ENCODE measurements at regions not wholly inside any gene's neighbourhood (a gene's known extent, or its start where the extent isn't known, plus 50 kb on each side); places are given as distances from the start of the nearest gene placed in this dataset.

DNA sequence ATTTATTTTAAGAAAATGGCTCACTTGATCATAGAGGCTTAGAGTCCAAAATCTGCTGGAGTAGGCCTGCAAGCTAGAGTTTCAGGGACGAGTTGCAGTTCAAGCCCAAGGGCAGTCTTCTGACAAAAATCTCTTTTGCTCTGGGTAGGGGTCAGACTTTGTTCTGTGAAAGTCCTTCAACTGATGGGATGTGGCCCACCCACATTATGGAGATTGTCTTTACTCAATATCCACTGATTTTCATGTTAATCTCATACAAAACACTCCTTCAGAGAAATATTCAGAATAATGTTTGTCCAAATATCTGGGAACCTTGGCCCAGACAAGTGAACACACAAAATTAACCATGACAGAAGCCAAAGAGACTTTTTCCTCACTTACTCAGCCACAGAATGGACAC, 98.6 kb upstream of the RSPO3 start:
- ATAC-seq (no peak), DNase-seq (ENCODE audit: low spot score) (no peak)
- Histone ChIP-seq H4K20me1 (replicated peaks; ENCODE audit: insufficient read depth) (no peaks in the 10 kb centered on the region), H3K36me3 (ENCODE audit: insufficient read depth) (no peaks in the 10 kb centered on the region), H3K27me3 (ENCODE audit: insufficient read depth) (no peaks in the 10 kb centered on the region), H3K27ac (ENCODE audit: low read depth) (no peak overlapping the region), H3F3A (replicated peaks; ENCODE audit: low read depth) (no peaks in the 10 kb centered on the region), H3K4me3 (no peak overlapping the region), H3K9me2 (ENCODE audit: insufficient read depth) (no peaks in the 10 kb centered on the region; the same call in 1 of the 2 replicates), H3K4me1 (ENCODE audit: insufficient read depth) (peaks cover 14% of the 10 kb centered on the region), H2AFZ (no peak overlapping the region), H3K79me2 (replicated peaks; ENCODE audit: insufficient read depth) (no peaks in the 10 kb centered on the region), H3K4me2 (no peak overlapping the region)
- Mint-ChIP-seq H3K9me3 (no peaks in the 10 kb centered on the region), H3K27ac (no peak overlapping the region), H3K27me3 (ENCODE audit: insufficient read depth, low read depth, poor library complexity) (no peaks in the 10 kb centered on the region), H3K4me1 (peaks cover 3% of the 10 kb centered on the region; the same call in 2 of the 3 replicates), H3K4me3 (no peak overlapping the region), H3K36me3 (ENCODE audit: low read depth) (no peaks in the 10 kb centered on the region)
- TF ChIP-seq EZH2phosphoT487 (IDR thresholded peaks at IDR 0.05; ENCODE audit: unreplicated experiment) (no peak), EZH2 (IDR thresholded peaks at IDR 0.05; ENCODE audit: low read depth, unreplicated experiment) (no peak), ZNF331 (CRISPR knock-in tag; IDR thresholded peaks at IDR 0.05; ENCODE audit: low read depth) (no peak), STAT1 (IDR thresholded peaks at IDR 0.05; ENCODE audit: unreplicated experiment) (no peak), JUNB (IDR thresholded peaks at IDR 0.05; ENCODE audit: unreplicated experiment) (no peak), POLR2AphosphoS5 (IDR thresholded peaks at IDR 0.05; ENCODE audit: low read depth) (no peak), CREB1 (CRISPR knock-in tag; IDR thresholded peaks at IDR 0.05; ENCODE audit: low read depth) (no peak)
- TF ChIP-seq, protein P1, sequence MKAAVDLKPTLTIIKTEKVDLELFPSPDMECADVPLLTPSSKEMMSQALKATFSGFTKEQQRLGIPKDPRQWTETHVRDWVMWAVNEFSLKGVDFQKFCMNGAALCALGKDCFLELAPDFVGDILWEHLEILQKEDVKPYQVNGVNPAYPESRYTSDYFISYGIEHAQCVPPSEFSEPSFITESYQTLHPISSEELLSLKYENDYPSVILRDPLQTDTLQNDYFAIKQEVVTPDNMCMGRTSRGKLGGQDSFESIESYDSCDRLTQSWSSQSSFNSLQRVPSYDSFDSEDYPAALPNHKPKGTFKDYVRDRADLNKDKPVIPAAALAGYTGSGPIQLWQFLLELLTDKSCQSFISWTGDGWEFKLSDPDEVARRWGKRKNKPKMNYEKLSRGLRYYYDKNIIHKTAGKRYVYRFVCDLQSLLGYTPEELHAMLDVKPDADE (IDR thresholded peaks at IDR 0.05) = no peak
- TF ChIP-seq, protein P2, sequence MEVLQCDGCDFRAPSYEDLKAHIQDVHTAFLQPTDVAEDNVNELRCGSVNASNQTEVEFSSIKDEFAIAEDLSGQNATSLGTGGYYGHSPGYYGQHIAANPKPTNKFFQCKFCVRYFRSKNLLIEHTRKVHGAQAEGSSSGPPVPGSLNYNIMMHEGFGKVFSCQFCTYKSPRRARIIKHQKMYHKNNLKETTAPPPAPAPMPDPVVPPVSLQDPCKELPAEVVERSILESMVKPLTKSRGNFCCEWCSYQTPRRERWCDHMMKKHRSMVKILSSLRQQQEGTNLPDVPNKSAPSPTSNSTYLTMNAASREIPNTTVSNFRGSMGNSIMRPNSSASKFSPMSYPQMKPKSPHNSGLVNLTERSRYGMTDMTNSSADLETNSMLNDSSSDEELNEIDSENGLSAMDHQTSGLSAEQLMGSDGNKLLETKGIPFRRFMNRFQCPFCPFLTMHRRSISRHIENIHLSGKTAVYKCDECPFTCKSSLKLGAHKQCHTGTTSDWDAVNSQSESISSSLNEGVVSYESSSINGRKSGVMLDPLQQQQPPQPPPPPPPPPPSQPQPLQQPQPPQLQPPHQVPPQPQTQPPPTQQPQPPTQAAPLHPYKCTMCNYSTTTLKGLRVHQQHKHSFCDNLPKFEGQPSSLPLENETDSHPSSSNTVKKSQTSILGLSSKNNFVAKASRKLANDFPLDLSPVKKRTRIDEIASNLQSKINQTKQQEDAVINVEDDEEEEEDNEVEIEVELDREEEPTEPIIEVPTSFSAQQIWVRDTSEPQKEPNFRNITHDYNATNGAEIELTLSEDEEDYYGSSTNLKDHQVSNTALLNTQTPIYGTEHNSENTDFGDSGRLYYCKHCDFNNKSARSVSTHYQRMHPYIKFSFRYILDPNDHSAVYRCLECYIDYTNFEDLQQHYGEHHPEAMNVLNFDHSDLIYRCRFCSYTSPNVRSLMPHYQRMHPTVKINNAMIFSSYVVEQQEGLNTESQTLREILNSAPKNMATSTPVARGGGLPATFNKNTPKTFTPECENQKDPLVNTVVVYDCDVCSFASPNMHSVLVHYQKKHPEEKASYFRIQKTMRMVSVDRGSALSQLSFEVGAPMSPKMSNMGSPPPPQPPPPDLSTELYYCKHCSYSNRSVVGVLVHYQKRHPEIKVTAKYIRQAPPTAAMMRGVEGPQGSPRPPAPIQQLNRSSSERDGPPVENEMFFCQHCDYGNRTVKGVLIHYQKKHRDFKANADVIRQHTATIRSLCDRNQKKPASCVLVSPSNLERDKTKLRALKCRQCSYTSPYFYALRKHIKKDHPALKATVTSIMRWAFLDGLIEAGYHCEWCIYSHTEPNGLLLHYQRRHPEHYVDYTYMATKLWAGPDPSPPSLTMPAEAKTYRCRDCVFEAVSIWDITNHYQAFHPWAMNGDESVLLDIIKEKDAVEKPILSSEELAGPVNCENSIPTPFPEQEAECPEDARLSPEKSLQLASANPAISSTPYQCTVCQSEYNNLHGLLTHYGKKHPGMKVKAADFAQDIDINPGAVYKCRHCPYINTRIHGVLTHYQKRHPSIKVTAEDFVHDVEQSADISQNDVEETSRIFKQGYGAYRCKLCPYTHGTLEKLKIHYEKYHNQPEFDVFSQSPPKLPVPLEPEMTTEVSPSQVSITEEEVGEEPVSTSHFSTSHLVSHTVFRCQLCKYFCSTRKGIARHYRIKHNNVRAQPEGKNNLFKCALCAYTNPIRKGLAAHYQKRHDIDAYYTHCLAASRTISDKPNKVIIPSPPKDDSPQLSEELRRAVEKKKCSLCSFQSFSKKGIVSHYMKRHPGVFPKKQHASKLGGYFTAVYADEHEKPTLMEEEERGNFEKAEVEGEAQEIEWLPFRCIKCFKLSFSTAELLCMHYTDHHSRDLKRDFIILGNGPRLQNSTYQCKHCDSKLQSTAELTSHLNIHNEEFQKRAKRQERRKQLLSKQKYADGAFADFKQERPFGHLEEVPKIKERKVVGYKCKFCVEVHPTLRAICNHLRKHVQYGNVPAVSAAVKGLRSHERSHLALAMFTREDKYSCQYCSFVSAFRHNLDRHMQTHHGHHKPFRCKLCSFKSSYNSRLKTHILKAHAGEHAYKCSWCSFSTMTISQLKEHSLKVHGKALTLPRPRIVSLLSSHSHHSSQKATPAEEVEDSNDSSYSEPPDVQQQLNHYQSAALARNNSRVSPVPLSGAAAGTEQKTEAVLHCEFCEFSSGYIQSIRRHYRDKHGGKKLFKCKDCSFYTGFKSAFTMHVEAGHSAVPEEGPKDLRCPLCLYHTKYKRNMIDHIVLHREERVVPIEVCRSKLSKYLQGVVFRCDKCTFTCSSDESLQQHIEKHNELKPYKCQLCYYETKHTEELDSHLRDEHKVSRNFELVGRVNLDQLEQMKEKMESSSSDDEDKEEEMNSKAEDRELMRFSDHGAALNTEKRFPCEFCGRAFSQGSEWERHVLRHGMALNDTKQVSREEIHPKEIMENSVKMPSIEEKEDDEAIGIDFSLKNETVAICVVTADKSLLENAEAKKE (CRISPR knock-in tag; IDR thresholded peaks at IDR 0.05) = no peak
- TF ChIP-seq, protein P3, sequence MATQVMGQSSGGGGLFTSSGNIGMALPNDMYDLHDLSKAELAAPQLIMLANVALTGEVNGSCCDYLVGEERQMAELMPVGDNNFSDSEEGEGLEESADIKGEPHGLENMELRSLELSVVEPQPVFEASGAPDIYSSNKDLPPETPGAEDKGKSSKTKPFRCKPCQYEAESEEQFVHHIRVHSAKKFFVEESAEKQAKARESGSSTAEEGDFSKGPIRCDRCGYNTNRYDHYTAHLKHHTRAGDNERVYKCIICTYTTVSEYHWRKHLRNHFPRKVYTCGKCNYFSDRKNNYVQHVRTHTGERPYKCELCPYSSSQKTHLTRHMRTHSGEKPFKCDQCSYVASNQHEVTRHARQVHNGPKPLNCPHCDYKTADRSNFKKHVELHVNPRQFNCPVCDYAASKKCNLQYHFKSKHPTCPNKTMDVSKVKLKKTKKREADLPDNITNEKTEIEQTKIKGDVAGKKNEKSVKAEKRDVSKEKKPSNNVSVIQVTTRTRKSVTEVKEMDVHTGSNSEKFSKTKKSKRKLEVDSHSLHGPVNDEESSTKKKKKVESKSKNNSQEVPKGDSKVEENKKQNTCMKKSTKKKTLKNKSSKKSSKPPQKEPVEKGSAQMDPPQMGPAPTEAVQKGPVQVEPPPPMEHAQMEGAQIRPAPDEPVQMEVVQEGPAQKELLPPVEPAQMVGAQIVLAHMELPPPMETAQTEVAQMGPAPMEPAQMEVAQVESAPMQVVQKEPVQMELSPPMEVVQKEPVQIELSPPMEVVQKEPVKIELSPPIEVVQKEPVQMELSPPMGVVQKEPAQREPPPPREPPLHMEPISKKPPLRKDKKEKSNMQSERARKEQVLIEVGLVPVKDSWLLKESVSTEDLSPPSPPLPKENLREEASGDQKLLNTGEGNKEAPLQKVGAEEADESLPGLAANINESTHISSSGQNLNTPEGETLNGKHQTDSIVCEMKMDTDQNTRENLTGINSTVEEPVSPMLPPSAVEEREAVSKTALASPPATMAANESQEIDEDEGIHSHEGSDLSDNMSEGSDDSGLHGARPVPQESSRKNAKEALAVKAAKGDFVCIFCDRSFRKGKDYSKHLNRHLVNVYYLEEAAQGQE (IDR thresholded peaks at IDR 0.05; ENCODE audit: unreplicated experiment) = no peak
